ENCODE measurements at regions not wholly inside any gene's neighbourhood (a gene's known extent, or its start where the extent isn't known, plus 50 kb on each side); places are given as distances from the start of the nearest gene placed in this dataset.

GRCh38 chrX:39654952-39655351, 442.8 kb downstream of the BCOR start:
- CTCF ChIA-PET (ENCODE audit: low intra/inter-chr PET ratio) = no interaction called here
- ATAC-seq = no peak
- Histone ChIP-seq H3K4me1 (replicated peaks in 1 of 2; ENCODE audit: control insufficient read depth in 2 of 2, insufficient read depth in 2 of 2, low read length in 2 of 2) (no peaks in the 10 kb centered on the region; a peak in 1 of 5 replicates), H3K36me3 (ENCODE audit: control insufficient read depth, insufficient read depth, low read length) (no peaks in the 10 kb centered on the region), H2AFZ (ENCODE audit: low read depth, low read length) (no peak overlapping the region), H3K27me3 (ENCODE audit: control insufficient read depth in 2 of 2, insufficient read depth in 2 of 2, low read length in 2 of 2) (peaks cover 0 to 4% of the 10 kb centered on the region in 2 experiments; a peak in 1 of 5 replicates), H3K27ac (ENCODE audit: extremely low read depth, low read depth, low read length) (no peak overlapping the region), H3K4me3 (no peak overlapping the region), H3K9me1 (ENCODE audit: control insufficient read depth, insufficient read depth, low read length) (no peaks in the 10 kb centered on the region), H3K9ac (ENCODE audit: insufficient read depth in 1 of 2, low read depth in 2 of 2, low read length in 2 of 2) (no peak overlapping the region), H3K9me3 (replicated peaks; ENCODE audit: control insufficient read depth, insufficient read depth, low read depth, low read length) (no peaks in the 10 kb centered on the region), H3K4me2 (ENCODE audit: insufficient read depth, low read length) (no peak overlapping the region), H3K79me2 (ENCODE audit: control insufficient read depth, insufficient read depth, low read length) (no peaks in the 10 kb centered on the region), H4K20me1 (replicated peaks; ENCODE audit: control insufficient read depth, insufficient read depth, low read length) (no peaks in the 10 kb centered on the region)
- BruUV-seq (replicated peaks) = no TSS peak
- 4% methylated on average over 3 of the region's 3 CpGs for WGBS (ENCODE audit: insufficient coverage, low coverage, missing lambda C conversion rate)
- POLR2A ChIA-PET = no interaction called here
- intact Hi-C loops (cut with micrococcal nuclease) (loop anchor here (5.0 to 10.0 kb wide), 2 partner anchors 80 to 157 kb away; no protein-coding TSS in a partner anchor), in situ Hi-C loops (cut with MboI) (no loop called here)
- no peak for DNase-seq (ENCODE audit: extremely low read depth in 1 of 4, low spot score in 3 of 4)
- FAIRE-seq = no peak
- TF ChIP-seq BRF1 (IDR thresholded peaks at IDR 0.05; ENCODE audit: borderline replicate concordance, extremely low read depth, insufficient read length) (no peak), ARID2 (IDR thresholded peaks at IDR 0.05) (no peak), VEZF1 (CRISPR knock-in tag; IDR thresholded peaks at IDR 0.05) (no peak), CTCFL (IDR thresholded peaks at IDR 0.05; ENCODE audit: borderline replicate concordance, insufficient read depth, low read depth, low read length, poor library complexity, severe bottlenecking) (no peak), RUNX1 (IDR thresholded peaks at IDR 0.05; ENCODE audit: low read depth) (no peak), YY1 (IDR thresholded peaks at IDR 0.05; ENCODE audit: borderline replicate concordance in 1 of 3, control insufficient read depth in 1 of 3, extremely low read depth in 1 of 3, insufficient read depth in 3 of 3, insufficient read length in 1 of 3, insufficient replicate concordance in 2 of 3, low read depth in 1 of 3, low read length in 2 of 3) (no peak), GABPA (tag; conservative IDR thresholded peaks at IDR 0.05; ENCODE audit: low read depth) (no peak), ZBTB12 (CRISPR knock-in tag; IDR thresholded peaks at IDR 0.05) (no peak), HDAC2 (IDR thresholded peaks at IDR 0.05) (no peak), ZC3H4 (CRISPR knock-in tag; IDR thresholded peaks at IDR 0.05; ENCODE audit: borderline replicate concordance) (no peak), U2AF2 (optimal IDR thresholded peaks at IDR 0.05; ENCODE audit: low read depth, low read length) (no peak), MNT (conservative IDR thresholded peaks at IDR 0.05) (no peak)
